Fibroblast of skin of scalp (primary cell): ENCODE measurements at regions not wholly inside any gene's neighbourhood (a gene's known extent, or its start where the extent isn't known, plus 50 kb on each side); places are given as distances from the start of the nearest gene placed in this dataset.
"Not testable (repeated sequence)": the region's sequence is repeated elsewhere in the genome, so short reads cannot be mapped to it uniquely, and the experiment has no call there.

ENCODE experiments used
- DNase-seq: peaks from one replicate; pipeline ENCODE4 v3.0.0-alpha.2; 2013

GRCh38 chr2:195570329-195570728 is 86.7 kb upstream of the SLC39A10 start:
- DNase-seq = no peak

- DNase-seq = no peak
Observed at GRCh38 chr2:195569255-195569654, 87.8 kb upstream of the SLC39A10 start.

GRCh38 chr2:195564625-195565135 is 92.3 kb upstream of the SLC39A10 start:
- DNase-seq = not testable (repeated sequence)

- peak; percentile 82 for DNase-seq
Observed at GRCh38 chr2:195563857-195564512, 93.0 kb upstream of the SLC39A10 start.

- peak; percentile 36 for DNase-seq
Observed at GRCh38 chr2:195562570-195563566, 94.2 kb upstream of the SLC39A10 start.

- peak; percentile 91 for DNase-seq
Observed at GRCh38 chr2:195561116-195561921, 95.7 kb upstream of the SLC39A10 start.

GRCh38 chr2:195560209-195560895 is 96.7 kb upstream of the SLC39A10 start:
- no peak for DNase-seq

- DNase-seq = peak; percentile 71
Observed at GRCh38 chr2:195559431-195559914, 97.6 kb upstream of the SLC39A10 start.

GRCh38 chr2:195555971-195556370 is 101.1 kb upstream of the SLC39A10 start:
- no peak for DNase-seq

GRCh38 chr2:195552581-195552980 is 104.4 kb upstream of the SLC39A10 start:
- DNase-seq = no peak

- no peak for DNase-seq
Observed at GRCh38 chr2:195548198-195548940, 108.7 kb upstream of the SLC39A10 start.

GRCh38 chr2:195547268-195547840 is 109.7 kb upstream of the SLC39A10 start:
- DNase-seq = not testable (repeated sequence)

GRCh38 chr2:195545811-195546210 is 111.2 kb upstream of the SLC39A10 start:
- no peak for DNase-seq

GRCh38 chr2:195543902-195544894 is 112.8 kb upstream of the SLC39A10 start:
- no peak for DNase-seq

GRCh38 chr2:195543063-195543462 is 114.0 kb upstream of the SLC39A10 start:
- DNase-seq = no peak

- no peak for DNase-seq
Observed at GRCh38 chr2:195542067-195542466, 115.0 kb upstream of the SLC39A10 start.

- DNase-seq = no peak
Observed at GRCh38 chr2:195538937-195539336, 118.1 kb upstream of the SLC39A10 start.

- DNase-seq = no peak
Observed at GRCh38 chr2:195537811-195538210, 119.2 kb upstream of the SLC39A10 start.

GRCh38 chr2:195536906-195537305 is 120.1 kb upstream of the SLC39A10 start:
- no peak for DNase-seq
